ENCODE measurements at regions not wholly inside any gene's neighbourhood (a gene's known extent, or its start where the extent isn't known, plus 50 kb on each side); places are given as distances from the start of the nearest gene placed in this dataset.
A peak's percentile ranks its signal among the peaks of the same experiment; 100 is the strongest.

DNA sequence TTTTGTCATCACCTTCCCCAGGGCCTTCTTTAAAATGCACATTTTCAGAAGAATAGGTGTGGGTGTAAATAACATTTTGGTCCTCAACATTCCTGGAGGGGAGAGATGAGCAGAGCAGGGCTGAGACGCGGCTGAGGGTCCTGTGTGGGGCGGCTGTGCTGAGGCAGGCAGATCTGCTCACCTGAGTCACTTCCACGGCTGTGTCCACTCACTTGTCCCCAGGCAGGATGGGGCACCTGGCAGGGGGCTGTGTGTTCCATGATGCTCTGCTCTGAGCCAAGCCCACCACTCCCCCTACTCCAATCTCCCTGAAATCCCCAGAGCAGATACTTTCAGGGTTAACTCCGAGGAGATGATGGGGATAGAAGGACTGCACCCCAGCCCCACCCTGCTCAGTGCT, 93.8 kb downstream of the GLRX3 start:
- ATAC-seq (no peak), DNase-seq (peak in 1 of 3 donors; percentile 23)
- TF ChIP-seq POLR2A (IDR thresholded peaks at IDR 0.05) = no peak
- TF ChIP-seq, protein P1, sequence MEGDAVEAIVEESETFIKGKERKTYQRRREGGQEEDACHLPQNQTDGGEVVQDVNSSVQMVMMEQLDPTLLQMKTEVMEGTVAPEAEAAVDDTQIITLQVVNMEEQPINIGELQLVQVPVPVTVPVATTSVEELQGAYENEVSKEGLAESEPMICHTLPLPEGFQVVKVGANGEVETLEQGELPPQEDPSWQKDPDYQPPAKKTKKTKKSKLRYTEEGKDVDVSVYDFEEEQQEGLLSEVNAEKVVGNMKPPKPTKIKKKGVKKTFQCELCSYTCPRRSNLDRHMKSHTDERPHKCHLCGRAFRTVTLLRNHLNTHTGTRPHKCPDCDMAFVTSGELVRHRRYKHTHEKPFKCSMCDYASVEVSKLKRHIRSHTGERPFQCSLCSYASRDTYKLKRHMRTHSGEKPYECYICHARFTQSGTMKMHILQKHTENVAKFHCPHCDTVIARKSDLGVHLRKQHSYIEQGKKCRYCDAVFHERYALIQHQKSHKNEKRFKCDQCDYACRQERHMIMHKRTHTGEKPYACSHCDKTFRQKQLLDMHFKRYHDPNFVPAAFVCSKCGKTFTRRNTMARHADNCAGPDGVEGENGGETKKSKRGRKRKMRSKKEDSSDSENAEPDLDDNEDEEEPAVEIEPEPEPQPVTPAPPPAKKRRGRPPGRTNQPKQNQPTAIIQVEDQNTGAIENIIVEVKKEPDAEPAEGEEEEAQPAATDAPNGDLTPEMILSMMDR (IDR thresholded peaks at IDR 0.05) = no peak
- Histone ChIP-seq H3K27ac (no peak overlapping the region), H3K36me3 (no peaks in the 10 kb centered on the region), H3K9me3 (no peaks in the 10 kb centered on the region), H3K4me3 (no peak overlapping the region), H3K27me3 (no peaks in the 10 kb centered on the region), H3K4me1 (no peaks in the 10 kb centered on the region)
- no CpG with 5 or more reads among the region's 5 CpGs for WGBS (ENCODE audit: insufficient coverage, low coverage, low lambda C conversion rate, missing lambda C conversion rate)
- intact Hi-C loops (cut with DNase I) = no loop called here

DNA sequence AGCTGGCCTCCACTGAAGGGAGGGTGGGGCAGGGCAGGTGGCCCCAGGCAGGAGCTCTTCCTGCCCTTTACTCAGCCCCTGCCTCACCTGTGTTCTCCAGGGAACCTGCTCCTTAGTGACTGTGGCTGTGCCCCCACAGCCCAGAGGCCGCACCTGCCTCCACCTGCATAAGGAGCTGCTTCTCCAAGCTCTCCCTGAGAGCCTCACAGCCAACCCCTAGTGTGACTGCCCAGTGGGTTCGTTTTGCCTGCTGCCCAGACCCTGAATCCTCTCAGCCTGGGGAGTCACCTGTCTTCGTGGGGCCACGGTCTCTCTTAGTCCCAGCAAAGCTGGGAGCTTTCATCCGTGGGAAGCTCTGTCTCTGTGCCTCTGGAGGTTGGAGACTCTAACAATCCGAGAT, 94.4 kb downstream of the GLRX3 start:
- peak in 1 of 4 donors; percentile 8 for ATAC-seq
- intact Hi-C loops (cut with DNase I) = no loop called here

DNA sequence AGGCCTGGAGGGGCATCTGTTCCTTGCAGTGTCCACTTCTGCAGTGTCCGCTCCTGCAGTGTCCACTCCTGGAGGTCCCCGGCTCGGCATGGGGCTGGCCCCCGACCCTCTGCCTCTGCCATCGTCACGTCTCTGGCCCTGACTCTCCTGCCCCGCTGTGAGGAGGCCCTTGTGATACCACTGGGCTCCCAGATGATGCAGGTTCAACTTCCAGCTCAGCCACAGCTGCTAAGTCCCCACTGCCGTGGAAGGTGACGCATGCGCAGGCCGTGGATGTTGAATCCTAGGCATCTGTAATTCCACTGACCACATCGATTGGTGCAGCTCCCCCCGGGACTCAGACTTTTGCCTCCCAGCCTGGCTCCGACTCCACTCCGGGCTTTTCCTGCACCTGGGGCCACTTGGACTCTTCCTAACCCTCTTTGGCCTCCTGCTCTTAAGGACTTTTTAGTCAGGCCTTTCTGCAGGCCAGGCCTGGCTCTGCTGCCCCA, 95.1 kb downstream of the GLRX3 start:
- WGBS (ENCODE audit: insufficient coverage, low coverage, low lambda C conversion rate, missing lambda C conversion rate) = 80% methylated on average over 4 of the region's 15 CpGs
- intact Hi-C loops (cut with DNase I) = no loop called here
- TF ChIP-seq POLR2A (IDR thresholded peaks at IDR 0.05) = no peak
- TF ChIP-seq, protein P1 (IDR thresholded peaks at IDR 0.05) = no peak

More for the DNA sequence above, 94.4 kb downstream of the GLRX3 start:
- Histone ChIP-seq H3K9me3 (no peaks in the 10 kb centered on the region), H3K27me3 (no peaks in the 10 kb centered on the region), H3K4me3 (no peak overlapping the region), H3K27ac (no peak overlapping the region), H3K4me1 (no peaks in the 10 kb centered on the region), H3K36me3 (no peaks in the 10 kb centered on the region)
- WGBS (ENCODE audit: insufficient coverage, low coverage, low lambda C conversion rate, missing lambda C conversion rate) = 60% methylated on average over 2 of the region's 6 CpGs
- peak in 1 of 3 donors; percentile 9 for DNase-seq
- no peak for TF ChIP-seq POLR2A (IDR thresholded peaks at IDR 0.05)
- TF ChIP-seq, protein P1 (IDR thresholded peaks at IDR 0.05) = no peak

DNA sequence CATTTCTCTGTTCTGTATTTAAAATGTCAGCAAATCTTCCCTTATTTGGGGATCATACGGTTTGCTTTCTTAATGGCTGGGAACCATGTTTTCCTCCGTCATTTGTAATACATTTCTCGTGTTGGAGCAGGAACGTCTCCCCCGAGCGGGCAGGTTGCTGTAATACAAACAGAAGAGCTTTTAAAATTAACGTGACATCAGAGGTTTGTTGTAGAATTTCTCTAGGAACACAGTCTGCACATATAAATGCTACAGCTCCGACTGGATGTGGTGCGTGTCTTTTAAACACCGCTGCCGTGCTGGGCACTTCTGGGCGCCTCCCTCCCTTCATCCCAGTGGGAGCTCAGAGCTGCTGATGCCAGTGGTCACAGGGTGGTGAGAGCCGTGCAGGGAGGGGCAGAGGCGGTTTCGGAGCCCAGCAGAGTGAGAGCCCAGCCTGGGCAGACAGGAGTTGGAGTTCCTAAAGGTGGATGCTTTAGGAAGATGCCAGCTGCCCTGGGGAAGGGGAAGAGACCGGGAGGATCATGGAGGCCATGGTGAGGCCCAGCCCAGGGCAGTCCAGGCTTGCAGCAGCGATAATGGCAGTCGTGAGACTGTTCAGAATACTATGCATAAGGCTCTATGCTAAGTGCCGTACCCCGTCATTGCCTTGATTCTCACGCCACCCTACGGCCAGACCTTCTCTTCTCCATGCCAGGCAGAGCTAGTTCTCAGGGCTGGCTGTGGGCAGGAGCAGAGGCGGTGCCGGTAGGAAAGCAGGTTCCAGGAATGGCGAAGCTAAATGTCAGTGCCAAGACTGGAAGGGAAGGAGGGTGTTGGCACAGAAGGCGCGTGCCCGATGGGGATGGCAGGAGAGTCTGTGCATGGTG, 96.2 kb downstream of the GLRX3 start:
- no peak overlapping the region for H3K4me3 ChIP-seq
- ATAC-seq (no peak), DNase-seq (peak in 1 of 3 donors; percentile 40)
- 87% methylated on average over 23 of the region's 28 CpGs for WGBS (ENCODE audit: insufficient coverage, low coverage, low lambda C conversion rate, missing lambda C conversion rate)
- intact Hi-C loops (cut with DNase I) = no loop called here
- H3K9me3 ChIP-seq = no peaks in the 10 kb centered on the region
- H3K27me3 ChIP-seq = no peaks in the 10 kb centered on the region
- TF ChIP-seq, protein P1 (IDR thresholded peaks at IDR 0.05) = no peak
- no peak for TF ChIP-seq POLR2A (IDR thresholded peaks at IDR 0.05)
- H3K36me3 ChIP-seq = no peaks in the 10 kb centered on the region
- H3K4me1 ChIP-seq = no peaks in the 10 kb centered on the region
- H3K27ac ChIP-seq = no peak overlapping the region

More for the DNA sequence above, 95.1 kb downstream of the GLRX3 start:
- H3K4me3 ChIP-seq = no peak overlapping the region
- ATAC-seq (peak in 1 of 4 donors; percentile 33), DNase-seq (peak in 1 of 3 donors; percentile 33)
- H3K27me3 ChIP-seq = no peaks in the 10 kb centered on the region
- no peaks in the 10 kb centered on the region for H3K36me3 ChIP-seq
- no peaks in the 10 kb centered on the region for H3K9me3 ChIP-seq
- H3K4me1 ChIP-seq = no peaks in the 10 kb centered on the region
- no peak overlapping the region for H3K27ac ChIP-seq

Data from right lobe of liver (tissue), 6 donors.